A673 (cell line): ENCODE measurements at regions not wholly inside any gene's neighbourhood (a gene's known extent, or its start where the extent isn't known, plus 50 kb on each side); places are given as distances from the start of the nearest gene placed in this dataset.

Source experiments
- CTCF ChIP-seq: fragments of 300-800, 200-600 bp; sonication (generic); conservative IDR thresholded peaks from 2 replicates; pipeline ENCODE4 v1.5.1; 2017; ENCODE audit warnings: low read depth, mild to moderate bottlenecking, antibody characterized with exemption, low read length, moderate library complexity, mixed read lengths
- EZH2 ChIP-seq: fragments of 200-600 bp; sonication (generic); IDR thresholded peaks from 2 replicates; pipeline ENCODE4 v1.6.1; 2017; ENCODE audit warnings: borderline replicate concordance, low read depth, mild to moderate bottlenecking, mixed read lengths, antibody characterized with exemption, low read length; ENCODE audit not compliant: poor library complexity, severe bottlenecking

- TF ChIP-seq CTCF (no peak), EZH2 (no peak)
These were observed 148.6 kb downstream of the CHD1L start for GRCh38 chr1:147391114-147391513.
